ENCODE measurements at regions not wholly inside any gene's neighbourhood (a gene's known extent, or its start where the extent isn't known, plus 50 kb on each side); places are given as distances from the start of the nearest gene placed in this dataset.
"Not testable (repeated sequence)": the region's sequence is repeated elsewhere in the genome, so short reads cannot be mapped to it uniquely, and the experiment has no call there.

GRCh38 chr5:71230839-71231505, 163.5 kb upstream of the GTF2H2 start:
- not testable (repeated sequence) for H3K4me3 Mint-ChIP-seq; H3K27ac Mint-ChIP-seq; H3K4me1 Mint-ChIP-seq (ENCODE audit: low read depth); H3K27me3 Mint-ChIP-seq (ENCODE audit: low read depth); H3K36me3 Mint-ChIP-seq (ENCODE audit: low read depth); H3K9me3 Mint-ChIP-seq
- DNase-seq (ENCODE audit: low spot score) = peak; percentile 8
